Activated T-cell treated with anti-CD3 and anti-CD28 coated beads for 4 hours (primary cell): ENCODE measurements at regions not wholly inside any gene's neighbourhood (a gene's known extent, or its start where the extent isn't known, plus 50 kb on each side); places are given as distances from the start of the nearest gene placed in this dataset.
A peak's percentile ranks its signal among the peaks of the same experiment; 100 is the strongest.

Experiments used
- DNase-seq: peaks from one replicate; pipeline ENCODE4 v3.0.0-alpha.2; 2020

DNA sequence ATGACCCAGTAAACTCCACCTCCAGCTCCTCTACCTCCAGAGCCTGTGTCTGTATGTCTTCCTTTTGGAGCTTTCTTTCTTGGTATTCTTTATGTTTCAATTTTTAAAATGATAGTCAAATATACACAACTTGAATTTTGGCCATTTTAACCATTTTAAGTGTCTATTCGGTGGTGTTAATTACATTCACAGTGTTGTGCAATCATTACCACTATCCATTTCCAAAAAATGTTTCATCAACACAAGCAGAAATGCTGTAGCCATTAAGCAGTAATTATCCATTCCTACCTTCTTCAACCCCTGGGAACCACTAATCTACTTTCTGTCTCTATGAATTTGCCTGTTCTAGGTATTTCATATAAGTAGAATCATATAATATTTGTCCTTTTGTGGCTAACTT lies 194.5 kb upstream of the TSC22D2 start:
- no peak for DNase-seq

GRCh38 chr3:150210461-150211110 lies 197.5 kb upstream of the TSC22D2 start:
- no peak for DNase-seq

- DNase-seq, result no peak
Measured at GRCh38 chr3:150203273-150203672, 204.8 kb upstream of the TSC22D2 start.

- no peak for DNase-seq
Measured at GRCh38 chr3:150202711-150203110, 205.4 kb upstream of the TSC22D2 start.

- DNase-seq, result no peak
Measured at GRCh38 chr3:150194957-150195356, 213.1 kb upstream of the TSC22D2 start.

GRCh38 chr3:150194513-150194912 lies 213.6 kb upstream of the TSC22D2 start:
- no peak for DNase-seq

DNA sequence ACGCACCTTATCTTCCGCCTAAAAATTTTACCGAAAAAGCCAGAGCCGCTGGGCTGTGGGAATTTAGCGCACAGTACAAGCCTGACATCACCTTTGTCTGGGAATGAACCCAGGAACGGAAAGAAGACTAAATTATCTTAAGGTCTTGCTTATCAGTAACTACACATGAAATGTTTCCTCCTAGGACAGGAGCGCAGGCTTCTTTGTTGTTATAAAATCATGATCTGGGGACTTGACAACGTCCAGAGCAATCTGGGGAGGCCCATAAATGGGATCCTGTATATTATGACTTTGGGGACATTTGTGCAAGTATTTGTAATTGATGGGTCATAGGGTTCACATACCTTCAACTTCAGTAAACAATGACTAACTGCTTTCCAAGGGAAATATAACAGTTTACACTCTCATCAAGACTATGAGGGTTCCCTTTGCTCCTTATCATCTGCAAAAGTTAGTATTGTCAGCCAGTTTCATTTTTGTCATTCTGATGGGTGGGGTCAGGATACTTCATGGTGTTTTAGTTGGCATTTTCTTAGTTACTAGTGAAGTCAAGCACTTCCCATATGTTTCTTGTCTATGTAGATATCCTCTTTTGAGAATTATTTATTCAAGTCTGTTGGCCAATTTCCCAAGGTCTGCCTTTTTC lies 213.9 kb upstream of the PFN2 start:
- DNase-seq, result no peak

GRCh38 chr3:150183678-150184425 lies 213.2 kb upstream of the PFN2 start:
- peak; percentile 22 for DNase-seq

GRCh38 chr3:150180334-150180733 lies 209.6 kb upstream of the PFN2 start:
- DNase-seq, result no peak

- DNase-seq, result no peak
Measured at GRCh38 chr3:150179330-150179729, 208.6 kb upstream of the PFN2 start.

- DNase-seq, result no peak
Measured at GRCh38 chr3:150177673-150178381, 207.1 kb upstream of the PFN2 start.

GRCh38 chr3:150174179-150174578 lies 203.5 kb upstream of the PFN2 start:
- no peak for DNase-seq

DNA sequence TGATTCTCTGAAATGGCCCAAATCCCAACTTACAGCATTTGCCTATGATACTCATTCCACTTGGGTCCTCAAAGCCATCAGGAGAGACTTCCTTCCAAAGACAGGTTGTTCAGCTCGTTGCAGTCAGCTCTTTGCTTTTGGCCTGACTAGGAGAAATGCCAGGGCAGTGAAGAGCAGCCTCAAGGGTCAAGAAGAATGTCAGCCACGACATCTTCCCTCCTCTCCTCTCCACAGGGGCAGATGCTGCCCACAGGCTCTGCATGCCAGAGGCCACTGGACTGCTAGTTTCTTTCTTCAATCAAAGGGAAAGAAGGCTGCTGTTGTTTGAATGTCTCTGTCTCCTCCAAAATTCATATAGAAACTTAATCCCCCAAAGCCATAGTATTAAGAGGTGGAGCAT lies 201.7 kb upstream of the PFN2 start:
- DNase-seq, result no peak

DNA sequence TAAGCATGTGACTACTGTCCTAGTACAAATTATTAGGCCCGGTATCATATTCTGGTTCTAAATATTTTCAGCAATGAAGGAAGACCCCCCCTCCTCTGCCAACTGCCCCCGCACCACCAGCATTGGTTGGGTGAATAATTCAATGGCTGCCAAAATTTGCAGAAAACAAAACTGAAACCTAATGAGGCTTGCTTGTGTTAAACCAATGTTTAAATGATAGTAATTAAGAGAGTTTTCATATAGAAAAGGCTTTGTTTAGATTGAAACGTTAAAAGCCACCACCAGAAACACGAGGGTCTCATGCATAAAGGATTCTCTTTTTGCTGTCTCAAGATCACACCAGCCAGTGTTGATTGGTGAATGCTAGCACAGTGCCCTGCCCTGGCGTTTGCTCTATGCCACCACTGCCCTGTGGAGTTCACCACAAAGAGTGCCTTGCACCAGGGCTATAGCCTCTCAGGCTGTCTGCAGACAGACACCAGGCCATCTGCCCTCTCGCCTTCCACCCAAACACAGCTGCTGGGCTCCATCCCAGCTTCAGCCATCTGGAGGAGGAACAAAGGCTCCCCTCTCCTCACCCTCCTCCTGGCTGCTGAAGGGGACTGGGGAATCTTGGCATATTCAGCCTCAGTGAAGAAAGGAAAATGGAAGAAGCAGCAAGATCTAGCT lies 200.3 kb upstream of the PFN2 start:
- DNase-seq, result no peak

GRCh38 chr3:150169330-150169940 lies 198.7 kb upstream of the PFN2 start:
- no peak for DNase-seq

DNA sequence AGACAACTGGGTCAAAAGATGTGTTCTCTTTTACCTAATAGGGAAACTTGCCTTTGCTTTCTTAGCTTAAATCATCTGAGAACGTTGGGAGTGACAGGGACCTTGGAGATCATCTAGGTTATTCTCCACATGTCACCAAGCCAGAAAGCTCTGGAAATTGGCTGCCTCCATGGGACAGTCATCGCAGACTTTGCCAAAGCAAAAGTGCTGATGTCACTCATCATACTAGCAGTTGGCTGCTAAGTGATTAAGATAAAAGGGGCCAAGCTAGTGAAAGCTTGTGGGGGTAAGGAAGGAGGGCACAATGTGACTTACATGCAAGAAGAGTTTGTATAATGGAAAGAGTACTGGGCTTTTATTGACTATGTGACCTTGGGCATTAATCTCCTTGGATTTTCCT lies 198.0 kb upstream of the PFN2 start:
- DNase-seq, result no peak

DNA sequence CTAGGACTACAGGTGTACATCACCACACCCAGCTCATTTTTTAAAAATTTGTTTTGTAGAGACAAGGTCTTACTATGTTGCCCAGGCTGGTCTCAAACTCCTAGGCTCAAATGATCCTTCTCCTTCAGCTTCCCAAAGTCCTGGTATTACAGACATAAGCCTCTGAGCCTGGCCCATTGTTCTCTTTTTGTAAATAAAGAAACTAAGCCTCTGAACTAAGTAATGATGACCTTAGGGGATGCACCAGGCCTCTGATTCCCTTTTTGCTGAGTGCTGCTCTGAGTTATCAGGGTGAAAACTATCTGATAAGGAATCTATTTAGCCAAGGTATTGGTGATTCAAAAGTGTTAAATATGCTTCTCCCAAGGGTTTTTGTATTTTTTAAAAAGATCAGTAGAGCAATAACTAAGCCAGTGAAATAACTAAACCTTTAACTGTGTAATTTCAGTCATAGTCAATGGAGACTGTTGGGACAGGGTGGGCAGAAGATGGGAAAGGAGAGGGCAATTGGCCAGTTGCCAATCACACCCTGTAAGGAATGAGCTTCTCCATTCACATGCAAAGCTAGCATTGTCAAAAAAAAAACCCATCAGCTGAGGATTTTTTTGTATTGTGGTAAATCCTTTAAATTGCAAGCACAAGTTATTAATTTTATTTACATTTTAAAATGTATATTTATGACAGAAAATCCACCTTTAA lies 194.8 kb upstream of the PFN2 start:
- DNase-seq, result no peak

DNA sequence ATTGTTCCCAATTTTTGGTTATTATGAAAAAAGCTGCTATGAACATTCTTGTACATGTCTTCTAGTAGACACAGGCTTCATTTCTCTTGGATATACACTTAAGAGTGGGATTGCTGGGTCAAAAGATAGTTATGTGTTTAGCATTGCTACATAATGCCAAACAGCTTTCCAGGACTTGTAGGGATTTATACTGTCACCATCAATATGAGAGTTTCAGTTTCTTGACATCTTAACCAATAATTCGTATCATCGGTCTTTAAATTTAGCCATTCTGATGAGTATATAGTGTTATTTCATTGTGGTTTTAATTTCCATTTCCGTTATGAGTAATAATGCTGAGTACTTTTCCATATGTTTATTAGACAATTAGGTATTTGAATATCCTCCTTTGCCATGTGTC lies 190.3 kb upstream of the PFN2 start:
- DNase-seq, result no peak

- DNase-seq, result no peak
Measured at GRCh38 chr3:150158943-150159625, 188.4 kb upstream of the PFN2 start.

- DNase-seq, result no peak
Measured at GRCh38 chr3:150152567-150152966, 181.9 kb upstream of the PFN2 start.

- no peak for DNase-seq
Measured at GRCh38 chr3:150150633-150151032, 179.9 kb upstream of the PFN2 start.
